ENCODE measurements at regions not wholly inside any gene's neighbourhood (a gene's known extent, or its start where the extent isn't known, plus 50 kb on each side); places are given as distances from the start of the nearest gene placed in this dataset.

DNA sequence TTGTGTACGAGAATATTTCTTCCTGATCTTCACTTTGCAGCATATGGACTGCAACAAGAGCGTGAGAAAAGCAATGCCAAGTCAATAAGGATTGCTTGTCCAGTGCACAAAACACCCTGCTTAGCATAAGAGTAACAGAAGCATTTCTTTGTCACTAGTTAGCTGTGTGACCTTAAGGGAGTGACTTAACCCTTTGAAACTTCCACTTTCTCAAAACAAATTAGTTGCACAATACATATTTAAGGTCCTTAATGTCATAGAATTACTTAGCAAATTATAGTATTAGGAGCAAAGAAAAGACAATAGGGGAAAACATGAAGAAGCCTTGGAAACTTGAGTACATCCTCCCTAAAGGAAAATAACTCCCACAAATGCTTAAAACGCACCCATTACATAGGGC, 230.1 kb downstream of the RNF152 start:
- Histone ChIP-seq H3K27me3 (replicated peaks; ENCODE audit: control insufficient read depth, insufficient read depth, low read length) (no peaks in the 10 kb centered on the region), H3K36me3 (ENCODE audit: control insufficient read depth, insufficient read depth, low read length) (no peaks in the 10 kb centered on the region), H3K4me3 (replicated peaks; ENCODE audit: low read depth, low read length) (no peak overlapping the region)
- no peak for DNase-seq (ENCODE audit: extremely low read depth, insufficient read length)
- TF ChIP-seq, protein P1, sequence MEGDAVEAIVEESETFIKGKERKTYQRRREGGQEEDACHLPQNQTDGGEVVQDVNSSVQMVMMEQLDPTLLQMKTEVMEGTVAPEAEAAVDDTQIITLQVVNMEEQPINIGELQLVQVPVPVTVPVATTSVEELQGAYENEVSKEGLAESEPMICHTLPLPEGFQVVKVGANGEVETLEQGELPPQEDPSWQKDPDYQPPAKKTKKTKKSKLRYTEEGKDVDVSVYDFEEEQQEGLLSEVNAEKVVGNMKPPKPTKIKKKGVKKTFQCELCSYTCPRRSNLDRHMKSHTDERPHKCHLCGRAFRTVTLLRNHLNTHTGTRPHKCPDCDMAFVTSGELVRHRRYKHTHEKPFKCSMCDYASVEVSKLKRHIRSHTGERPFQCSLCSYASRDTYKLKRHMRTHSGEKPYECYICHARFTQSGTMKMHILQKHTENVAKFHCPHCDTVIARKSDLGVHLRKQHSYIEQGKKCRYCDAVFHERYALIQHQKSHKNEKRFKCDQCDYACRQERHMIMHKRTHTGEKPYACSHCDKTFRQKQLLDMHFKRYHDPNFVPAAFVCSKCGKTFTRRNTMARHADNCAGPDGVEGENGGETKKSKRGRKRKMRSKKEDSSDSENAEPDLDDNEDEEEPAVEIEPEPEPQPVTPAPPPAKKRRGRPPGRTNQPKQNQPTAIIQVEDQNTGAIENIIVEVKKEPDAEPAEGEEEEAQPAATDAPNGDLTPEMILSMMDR (IDR thresholded peaks at IDR 0.05; ENCODE audit: insufficient read depth, low read length, poor library complexity, severe bottlenecking): no peak

DNA sequence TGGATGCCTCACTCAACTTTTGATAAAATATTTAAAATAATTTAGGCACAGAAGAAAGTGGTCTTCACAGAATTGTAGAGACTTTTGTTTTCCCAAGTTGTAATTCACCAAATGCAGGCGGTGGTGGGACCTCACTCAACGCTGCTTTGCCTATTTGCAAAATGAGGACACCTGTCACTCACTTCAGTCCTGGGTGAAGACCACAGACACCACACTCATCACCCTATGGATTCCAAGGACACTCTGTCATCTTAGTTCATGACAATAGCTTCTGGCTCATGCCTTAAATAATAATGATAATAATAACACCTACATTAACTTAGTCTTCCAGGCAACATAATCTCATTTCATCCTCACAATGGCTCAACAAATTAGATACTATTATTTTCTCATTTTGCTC, 234.4 kb downstream of the RNF152 start:
- Histone ChIP-seq H3K36me3 (ENCODE audit: control insufficient read depth, insufficient read depth, low read length) (no peaks in the 10 kb centered on the region), H3K27me3 (replicated peaks; ENCODE audit: control insufficient read depth, insufficient read depth, low read length) (no peaks in the 10 kb centered on the region), H3K4me3 (replicated peaks; ENCODE audit: low read depth, low read length) (no peak overlapping the region)
- TF ChIP-seq, protein P1 (IDR thresholded peaks at IDR 0.05; ENCODE audit: insufficient read depth, low read length, poor library complexity, severe bottlenecking): no peak
- DNase-seq (ENCODE audit: extremely low read depth, insufficient read length): no peak

DNA sequence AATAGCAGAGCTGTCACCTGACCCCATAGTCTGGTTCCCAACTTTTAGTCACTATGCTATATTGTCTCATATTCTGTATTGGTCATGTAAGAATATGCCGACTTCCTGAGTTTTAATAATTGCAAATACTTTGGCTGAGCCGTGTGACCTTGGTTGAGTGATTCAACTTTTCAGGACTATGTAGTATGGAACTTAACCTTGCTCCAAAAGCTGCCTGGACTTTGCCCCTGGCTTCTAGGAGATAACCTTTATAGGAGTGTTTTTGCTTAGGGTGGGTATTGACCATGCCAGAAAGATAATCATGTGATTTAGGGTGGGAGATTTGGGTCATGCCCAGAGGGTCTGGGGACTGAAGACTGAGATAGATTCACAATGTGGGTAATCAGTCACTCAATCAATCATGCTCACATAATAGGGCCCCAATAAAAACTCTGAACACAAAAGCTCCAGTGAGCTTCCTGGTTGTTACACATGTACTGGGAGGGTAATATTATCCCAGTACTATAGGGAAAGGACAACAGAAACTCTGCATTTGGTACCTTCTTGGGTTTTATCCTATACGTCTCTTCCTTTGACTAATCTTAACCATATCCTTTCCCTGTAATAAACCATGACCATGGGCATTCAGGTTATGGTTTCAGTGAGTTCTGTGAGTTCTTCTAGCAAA, 235.6 kb downstream of the RNF152 start:
- TF ChIP-seq, protein P1 (IDR thresholded peaks at IDR 0.05; ENCODE audit: insufficient read depth, low read length, poor library complexity, severe bottlenecking): no peak
- Histone ChIP-seq H3K27me3 (replicated peaks; ENCODE audit: control insufficient read depth, insufficient read depth, low read length) (no peaks in the 10 kb centered on the region), H3K36me3 (ENCODE audit: control insufficient read depth, insufficient read depth, low read length) (no peaks in the 10 kb centered on the region), H3K4me3 (replicated peaks; ENCODE audit: low read depth, low read length) (no peak overlapping the region)
- no peak for DNase-seq (ENCODE audit: extremely low read depth, insufficient read length)

DNA sequence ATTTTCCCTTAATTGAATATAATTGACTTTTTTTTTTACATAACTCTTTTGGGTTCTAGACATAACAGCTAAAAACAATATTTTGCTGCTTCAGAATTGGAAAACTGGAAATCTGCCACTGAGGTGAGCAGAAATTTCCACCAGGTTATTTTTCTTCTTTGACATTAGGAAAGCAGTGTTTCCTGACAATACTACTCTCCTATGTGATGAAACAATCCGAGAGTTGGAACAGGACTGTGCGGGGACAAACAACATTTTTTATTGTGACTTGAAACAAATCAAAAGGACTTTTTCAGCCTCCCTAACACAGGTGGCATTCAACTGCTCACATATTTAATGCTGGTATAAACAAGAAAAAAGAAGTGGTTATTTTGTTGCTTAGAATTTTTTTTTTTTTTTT, 237.2 kb downstream of the RNF152 start:
- Histone ChIP-seq H3K4me3 (replicated peaks; ENCODE audit: low read depth, low read length) (no peak overlapping the region), H3K27me3 (replicated peaks; ENCODE audit: control insufficient read depth, insufficient read depth, low read length) (no peaks in the 10 kb centered on the region), H3K36me3 (ENCODE audit: control insufficient read depth, insufficient read depth, low read length) (no peaks in the 10 kb centered on the region)
- DNase-seq (ENCODE audit: extremely low read depth, insufficient read length): no peak
- TF ChIP-seq, protein P1 (IDR thresholded peaks at IDR 0.05; ENCODE audit: insufficient read depth, low read length, poor library complexity, severe bottlenecking): no peak

DNA sequence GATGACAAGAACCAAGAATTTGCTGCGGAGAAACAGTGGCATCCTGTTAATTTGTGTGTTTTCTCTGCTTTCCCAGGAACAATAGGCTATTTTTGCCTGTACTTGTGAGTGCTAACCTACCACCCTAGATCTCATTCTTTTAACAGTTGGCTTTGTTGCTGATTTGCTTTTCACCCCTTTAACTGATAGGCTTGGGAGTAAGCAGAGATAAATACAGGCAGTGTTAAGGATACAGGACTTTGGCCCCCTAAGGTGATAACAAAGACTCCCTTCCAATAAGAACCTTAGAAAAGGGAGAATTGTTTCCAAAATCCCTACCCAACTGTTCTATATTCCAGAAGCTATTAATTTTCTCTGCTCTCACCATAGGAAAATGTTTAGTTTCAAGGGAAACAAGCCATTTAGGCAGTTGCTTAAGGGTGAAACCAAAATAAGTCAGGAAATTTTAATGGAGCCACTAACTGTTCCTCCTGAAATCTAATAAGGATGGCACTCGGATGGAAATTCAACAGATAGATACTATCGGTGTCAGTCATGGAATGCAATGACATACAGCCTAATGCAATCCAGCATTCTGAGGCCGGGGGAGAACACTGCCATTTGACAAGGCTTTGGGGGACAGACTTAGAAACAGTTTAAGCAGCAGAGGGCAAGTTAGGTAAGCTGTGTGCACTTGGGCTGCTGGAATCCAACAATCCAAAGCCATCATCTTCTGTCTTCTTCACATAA, 238.8 kb downstream of the RNF152 start:
- no peaks in the 10 kb centered on the region for H3K36me3 ChIP-seq (ENCODE audit: control insufficient read depth, insufficient read depth, low read length)
- H3K4me3 ChIP-seq (replicated peaks; ENCODE audit: low read depth, low read length): no peak overlapping the region
- TF ChIP-seq, protein P1 (IDR thresholded peaks at IDR 0.05; ENCODE audit: insufficient read depth, low read length, poor library complexity, severe bottlenecking): no peak
- no peaks in the 10 kb centered on the region for H3K27me3 ChIP-seq (replicated peaks; ENCODE audit: control insufficient read depth, insufficient read depth, low read length)
- DNase-seq (ENCODE audit: extremely low read depth, insufficient read length): no peak
